C4-2B (cell line): ENCODE measurements at regions not wholly inside any gene's neighbourhood (a gene's known extent, or its start where the extent isn't known, plus 50 kb on each side); places are given as distances from the start of the nearest gene placed in this dataset.
"Not testable (repeated sequence)": the region's sequence is repeated elsewhere in the genome, so short reads cannot be mapped to it uniquely, and the experiment has no call there.

Experiments used
- H3K27ac ChIP-seq: fragments of 450-650 bp; 2 replicates; pipeline ENCODE4 v1.5.1; 2017
- CTCF ChIP-seq: fragments of 450-650 bp; conservative IDR thresholded peaks from 2 replicates; pipeline ENCODE4 v1.5.1; 2017; ENCODE audit warnings: mild to moderate bottlenecking
- ZFX ChIP-seq: fragments of 450-650 bp; IDR thresholded peaks from 2 replicates; pipeline ENCODE4 v1.6.1; 2017

GRCh38 chr11:88061111-88061510 lies 114.1 kb downstream of the RAB38 start:
- TF ChIP-seq ZFX (no peak), CTCF (no peak)
- no peak overlapping the region for H3K27ac ChIP-seq

- no peak overlapping the region for H3K27ac ChIP-seq
- TF ChIP-seq ZFX (no peak), CTCF (no peak)
Measured at GRCh38 chr11:88059326-88059725, 115.9 kb downstream of the RAB38 start.

GRCh38 chr11:88051396-88051795 lies 123.8 kb downstream of the RAB38 start:
- H3K27ac ChIP-seq, result no peak overlapping the region
- TF ChIP-seq CTCF (no peak), ZFX (no peak)

- H3K27ac ChIP-seq, result no peak overlapping the region
- TF ChIP-seq ZFX, result no peak
- TF ChIP-seq CTCF, result no peak
Measured at GRCh38 chr11:88050247-88050646, 125.0 kb downstream of the RAB38 start.

- not testable (repeated sequence) for H3K27ac ChIP-seq
Measured at GRCh38 chr11:88045288-88045687, 130.0 kb downstream of the RAB38 start.

- H3K27ac ChIP-seq, result not testable (repeated sequence)
Measured at GRCh38 chr11:88044658-88045057, 130.6 kb downstream of the RAB38 start.

GRCh38 chr11:88043149-88043548 lies 132.1 kb downstream of the RAB38 start:
- TF ChIP-seq CTCF (no peak), ZFX (no peak)
- no peak overlapping the region for H3K27ac ChIP-seq

GRCh38 chr11:88042647-88043046 lies 132.6 kb downstream of the RAB38 start:
- H3K27ac ChIP-seq, result no peak overlapping the region
- TF ChIP-seq ZFX, result no peak
- no peak for TF ChIP-seq CTCF

- no peak overlapping the region for H3K27ac ChIP-seq
- TF ChIP-seq ZFX (no peak), CTCF (no peak)
Measured at GRCh38 chr11:88042238-88042637, 133.0 kb downstream of the RAB38 start.
